Transverse colon (tissue), 4 donors: ENCODE measurements at regions not wholly inside any gene's neighbourhood (a gene's known extent, or its start where the extent isn't known, plus 50 kb on each side); places are given as distances from the start of the nearest gene placed in this dataset.

Experiments used
- DNase-seq: peaks from one replicate; pipeline ENCODE4 v3.0.0-alpha.2; 2019
- H3K27ac ChIP-seq, 4 donors: fragments of 200-600 bp; sonication (generic); 2 replicates each; pipeline ENCODE4 v1.5.1; 2016 to 2018; ENCODE audit warnings: inconsistent platforms in 4 of 4
- H3K27me3 ChIP-seq: fragments of 200-600 bp; sonication (generic); 2 replicates; pipeline ENCODE4 v1.5.1; 2017; ENCODE audit warnings: inconsistent platforms
- H3K36me3 ChIP-seq, 4 donors: fragments of 200-600 bp; sonication (generic); 2 replicates each; pipeline ENCODE4 v1.5.1; 2017 to 2019; ENCODE audit warnings: inconsistent platforms in 4 of 4
- H3K4me1 ChIP-seq, 4 donors: fragments of 200-600 bp; sonication (generic); 2 replicates each; pipeline ENCODE4 v1.5.1; 2017 to 2020; ENCODE audit warnings: inconsistent platforms in 4 of 4
- H3K4me3 ChIP-seq, 4 donors: fragments of 200-600 bp; sonication (generic); 1 replicate in 1 of 4; 2 replicates in 3 of 4; pipeline versions ENCODE4 v1.5.1 to v1.6.1; 2017 to 2019; ENCODE audit warnings: inconsistent platforms in 4 of 4
- H3K9me3 ChIP-seq, 2 donors: fragments of 200-600 bp; sonication (generic); 2 replicates each; pipeline ENCODE4 v1.5.1; 2017 to 2019; ENCODE audit warnings: inconsistent platforms in 2 of 2
- EP300 ChIP-seq: sonication (generic); formaldehyde crosslinking; IDR thresholded peaks from one replicate; pipeline ENCODE4 v1.6.1; 2017; ENCODE audit warnings: antibody characterized with exemption, low read depth
- POLR2A ChIP-seq: fragments of 450-650 bp; IDR thresholded peaks from one replicate; pipeline ENCODE4 v1.6.1; 2016; ENCODE audit warnings: antibody characterized with exemption, mild to moderate bottlenecking, moderate library complexity
- POLR2AphosphoS5 ChIP-seq, 3 donors: sonication (generic); formaldehyde crosslinking; IDR thresholded peaks; one replicate each; pipeline ENCODE4 v1.6.1; 2016; ENCODE audit warnings: antibody characterized with exemption in 3 of 3
- WGBS, 2 donors: methylation state at CpG; one replicate each; pipeline ENCODE4 v1.1.5; 2018; ENCODE audit warnings: low coverage in 1 of 2; 5-methylcytosine and 5-hydroxymethylcytosine counted together
- in situ Hi-C, 4 donors: fragments of 200-750 bp; cut with MboI; loops; one replicate each; pipeline versions ENCODE4 v1.15.0 to v1.15.1; 2017; ENCODE audit warnings: low sequenced_read_pairs in 3 of 4, low pct_ligation_motif_present in 1 of 4, low pct_unique_long_range_greater_than_20kb in 1 of 4
- intact Hi-C: fragments of 100-400 bp; cut with DNase I; formaldehyde crosslinking; loops from one replicate; pipeline ENCODE4 v1.15.1; 2023; ENCODE audit warnings: low total_unique reads
- TF ChIP-seq, protein P1 (sequence below), 5 experiments: fragments of 200-600 bp in 3 of 5; fragments of 450-650 bp in 2 of 5; sonication (generic) in 3 of 5; IDR thresholded peaks; 1 replicate in 2 of 5; 2 replicates in 3 of 5; pipeline ENCODE4 v1.5.1; 2016 to 2017; ENCODE audit warnings: antibody characterized with exemption in 5 of 5, inconsistent platforms in 3 of 5, mild to moderate bottlenecking in 2 of 5, moderate library complexity in 1 of 5

DNA sequence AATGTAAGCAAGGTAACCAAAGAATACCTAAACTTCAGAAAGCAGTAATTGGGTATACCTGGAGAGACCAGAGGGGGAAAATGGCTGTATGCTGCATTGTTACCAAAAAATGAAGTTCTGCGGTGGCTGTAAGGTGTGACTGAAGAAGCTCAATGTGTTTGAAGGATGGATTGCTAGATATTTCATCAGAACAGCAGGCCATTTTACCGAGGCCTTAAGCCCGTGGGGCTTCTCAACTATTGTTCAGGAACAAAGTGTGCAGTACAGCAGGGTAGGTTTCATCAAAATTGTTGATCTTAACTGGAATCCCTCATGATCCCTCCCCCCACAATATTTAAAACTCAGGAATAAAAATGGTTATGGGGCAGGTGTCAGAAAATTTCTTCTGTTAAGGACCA is 204.0 kb upstream of the GHITM start:
- no peaks in the 10 kb centered on the region for H3K36me3 ChIP-seq
- intact Hi-C loops, result no loop called here
- H3K4me3 ChIP-seq, result no peak overlapping the region
- no peaks in the 10 kb centered on the region for H3K4me1 ChIP-seq
- no peak for TF ChIP-seq POLR2A
- TF ChIP-seq POLR2AphosphoS5 (IDR thresholded peaks at IDR 0.05), result no peak
- TF ChIP-seq, protein P1, sequence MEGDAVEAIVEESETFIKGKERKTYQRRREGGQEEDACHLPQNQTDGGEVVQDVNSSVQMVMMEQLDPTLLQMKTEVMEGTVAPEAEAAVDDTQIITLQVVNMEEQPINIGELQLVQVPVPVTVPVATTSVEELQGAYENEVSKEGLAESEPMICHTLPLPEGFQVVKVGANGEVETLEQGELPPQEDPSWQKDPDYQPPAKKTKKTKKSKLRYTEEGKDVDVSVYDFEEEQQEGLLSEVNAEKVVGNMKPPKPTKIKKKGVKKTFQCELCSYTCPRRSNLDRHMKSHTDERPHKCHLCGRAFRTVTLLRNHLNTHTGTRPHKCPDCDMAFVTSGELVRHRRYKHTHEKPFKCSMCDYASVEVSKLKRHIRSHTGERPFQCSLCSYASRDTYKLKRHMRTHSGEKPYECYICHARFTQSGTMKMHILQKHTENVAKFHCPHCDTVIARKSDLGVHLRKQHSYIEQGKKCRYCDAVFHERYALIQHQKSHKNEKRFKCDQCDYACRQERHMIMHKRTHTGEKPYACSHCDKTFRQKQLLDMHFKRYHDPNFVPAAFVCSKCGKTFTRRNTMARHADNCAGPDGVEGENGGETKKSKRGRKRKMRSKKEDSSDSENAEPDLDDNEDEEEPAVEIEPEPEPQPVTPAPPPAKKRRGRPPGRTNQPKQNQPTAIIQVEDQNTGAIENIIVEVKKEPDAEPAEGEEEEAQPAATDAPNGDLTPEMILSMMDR (IDR thresholded peaks at IDR 0.05), result no peak
- TF ChIP-seq EP300, result no peak
- no peaks in the 10 kb centered on the region for H3K27me3 ChIP-seq
- H3K9me3 ChIP-seq, result no peaks in the 10 kb centered on the region
- in situ Hi-C loops, result no loop called here
- WGBS, 2 donors, result 81 to 85% methylated on average over 3 of the region's 3 CpGs
- no peak overlapping the region for H3K27ac ChIP-seq
- no peak for DNase-seq

DNA sequence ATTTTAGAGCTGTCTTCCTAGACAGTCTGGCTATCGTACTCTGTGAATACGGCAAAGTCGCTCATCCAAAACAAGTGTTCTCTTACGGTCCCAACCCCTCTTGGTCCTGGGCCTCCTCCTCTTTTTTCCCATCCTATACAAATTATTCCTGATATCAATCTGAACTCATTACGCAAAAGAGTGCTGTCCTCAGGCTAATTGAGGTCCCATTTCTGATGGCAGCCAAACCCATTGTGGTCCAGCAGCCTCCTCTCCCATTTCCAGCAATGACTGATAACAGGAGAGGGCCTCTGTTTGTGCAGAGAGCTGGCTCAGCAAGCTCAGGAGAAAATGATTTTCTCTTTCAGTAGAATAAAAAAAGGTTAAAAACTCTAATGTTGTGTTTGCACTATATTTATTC is 203.4 kb upstream of the GHITM start:
- WGBS, 2 donors, result 94 to 100% methylated on average over 1 to 5 of the region's 5 CpGs
- intact Hi-C loops (no loop called here), in situ Hi-C loops (no loop called here)
- H3K27ac ChIP-seq, result no peak overlapping the region
- H3K4me1 ChIP-seq, result no peaks in the 10 kb centered on the region
- no peaks in the 10 kb centered on the region for H3K36me3 ChIP-seq
- H3K27me3 ChIP-seq, result no peaks in the 10 kb centered on the region
- H3K4me3 ChIP-seq, result no peak overlapping the region
- no peak for DNase-seq
- H3K9me3 ChIP-seq, result no peaks in the 10 kb centered on the region
- TF ChIP-seq, protein P1 (IDR thresholded peaks at IDR 0.05), result no peak
- no peak for TF ChIP-seq POLR2AphosphoS5 (IDR thresholded peaks at IDR 0.05)
- no peak for TF ChIP-seq POLR2A
- TF ChIP-seq EP300, result no peak

DNA sequence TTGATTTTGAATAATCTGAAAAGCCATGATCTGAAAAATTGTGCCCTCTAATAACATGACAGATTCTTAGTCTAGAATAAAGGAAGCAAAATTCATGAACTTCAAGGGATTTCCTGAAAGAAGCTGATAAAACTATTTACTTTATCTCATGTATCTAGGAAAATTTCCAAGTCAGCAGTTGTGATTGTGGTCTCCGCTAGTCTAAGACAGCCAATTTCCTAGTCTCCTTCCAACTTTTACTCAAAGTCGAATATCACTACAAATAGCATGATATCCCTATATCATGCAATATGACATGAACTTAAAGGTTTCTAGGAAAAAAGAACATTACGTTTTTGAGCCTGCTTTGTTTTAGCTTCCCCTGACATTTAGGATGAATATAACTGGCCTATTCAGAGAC is 202.1 kb upstream of the GHITM start:
- 37 to 38% methylated on average over 3 of the region's 3 CpGs for WGBS, 2 donors
- no peak for DNase-seq
- H3K9me3 ChIP-seq, result no peaks in the 10 kb centered on the region
- no peaks in the 10 kb centered on the region for H3K27me3 ChIP-seq
- intact Hi-C loops, result no loop called here
- H3K27ac ChIP-seq, result no peak overlapping the region
- H3K4me1 ChIP-seq, result no peaks in the 10 kb centered on the region
- no peak overlapping the region for H3K4me3 ChIP-seq
- in situ Hi-C loops, result no loop called here
- TF ChIP-seq EP300 (no peak), POLR2A (no peak), POLR2AphosphoS5 (IDR thresholded peaks at IDR 0.05) (no peak)
- TF ChIP-seq, protein P1 (IDR thresholded peaks at IDR 0.05), result no peak
- H3K36me3 ChIP-seq, result no peaks in the 10 kb centered on the region

DNA sequence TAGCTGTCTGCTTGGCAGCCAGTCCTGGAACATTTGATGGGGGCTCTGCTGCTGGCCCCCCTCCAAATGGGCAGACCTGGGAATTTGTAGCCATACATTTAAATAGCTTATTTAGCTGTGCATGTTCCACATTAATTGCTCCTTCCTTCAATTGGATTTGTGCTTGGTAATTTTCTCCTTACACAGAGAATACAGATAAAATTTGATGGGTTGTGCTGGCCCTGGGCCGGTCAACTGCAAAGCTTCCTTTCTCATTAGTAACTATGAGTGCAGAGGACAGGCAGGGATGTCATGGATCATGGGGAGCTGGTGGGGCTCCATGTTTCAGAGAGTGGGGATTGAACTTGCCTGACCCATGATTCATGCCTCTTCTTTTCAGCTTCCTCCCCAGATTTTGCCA is 201.5 kb upstream of the GHITM start:
- TF ChIP-seq, protein P1 (IDR thresholded peaks at IDR 0.05), result no peak
- TF ChIP-seq EP300, result no peak
- TF ChIP-seq POLR2AphosphoS5 (IDR thresholded peaks at IDR 0.05), result no peak
- no peak for TF ChIP-seq POLR2A

More for the DNA sequence above, 201.5 kb upstream of the GHITM start:
- H3K27ac ChIP-seq, result no peak overlapping the region
- no peaks in the 10 kb centered on the region for H3K9me3 ChIP-seq
- no peak overlapping the region for H3K4me3 ChIP-seq
- no peaks in the 10 kb centered on the region for H3K36me3 ChIP-seq
- in situ Hi-C loops (no loop called here), intact Hi-C loops (no loop called here)
- 81% methylated on average over 1 of the region's 1 CpG; no CpG with 5 or more reads in 1 of the 2 donors for WGBS, 2 donors
- H3K27me3 ChIP-seq, result no peaks in the 10 kb centered on the region
- DNase-seq, result no peak
- no peaks in the 10 kb centered on the region for H3K4me1 ChIP-seq
